ENCODE measurements at regions not wholly inside any gene's neighbourhood (a gene's known extent, or its start where the extent isn't known, plus 50 kb on each side); places are given as distances from the start of the nearest gene placed in this dataset.

- Histone ChIP-seq H3K4me3 (ENCODE audit: extremely low read depth in 1 of 4, insufficient read depth in 2 of 4, low read depth in 3 of 4, low read length in 4 of 4) (no peak overlapping the region), H4K91ac (replicated peaks; ENCODE audit: insufficient read length, low read length) (peak overlapping the region; percentile 75), H2BK120ac (replicated peaks; ENCODE audit: low read depth, low read length) (no peak overlapping the region), H3K79me1 (ENCODE audit: low read depth, low read length) (no peaks in the 10 kb centered on the region), H3K23me2 (ENCODE audit: low read depth, low read length) (no peaks in the 10 kb centered on the region), H3K14ac (ENCODE audit: insufficient read length) (no peak overlapping the region), H3K27ac (ENCODE audit: low read depth, low read length) (no peak overlapping the region), H2BK15ac (ENCODE audit: low read length) (no peak overlapping the region), H2BK5ac (ENCODE audit: low read depth, low read length) (peak overlapping the region; percentile 67; the same call in 1 of the 2 replicates), H3K56ac (replicated peaks; ENCODE audit: insufficient read length, low read depth, low read length) (no peak overlapping the region), H2BK20ac (ENCODE audit: low read length) (peak overlapping the region; percentile 96), H3K4ac (replicated peaks; ENCODE audit: insufficient read length, low read depth, low read length) (peak overlapping the region; percentile 18), H3K18ac (ENCODE audit: extremely low read depth, low read length) (0 out of 2 replicates have a peak overlapping the region, but pooled peaks have one; percentile 10), H3K36me3 (ENCODE audit: control insufficient read depth in 2 of 4, insufficient read depth in 4 of 4, low read length in 3 of 4) (no peaks in the 10 kb centered on the region; a peak in 2 of 8 replicates), H3K23ac (ENCODE audit: insufficient read length) (no peak overlapping the region), H4K5ac (ENCODE audit: insufficient read length, low read depth, low read length) (no peak overlapping the region), H2BK12ac (ENCODE audit: low read depth, low read length) (peak overlapping the region; percentile 72; the same call in 1 of the 2 replicates), H2AFZ (ENCODE audit: low read length) (no peak overlapping the region), H4K8ac (ENCODE audit: extremely low read depth, insufficient read depth, low read length) (no peak overlapping the region), H3K9me3 (ENCODE audit: insufficient read depth in 2 of 2, low read depth in 1 of 2, low read length in 1 of 2) (peaks cover 8 to 16% of the 10 kb centered on the region in 2 experiments; a peak in 3 of 4 replicates), H3K4me2 (ENCODE audit: insufficient read depth in 1 of 2, low read depth in 2 of 2, low read length in 2 of 2) (no peak overlapping the region), H2AK5ac (ENCODE audit: low read depth, low read length) (0 out of 2 replicates have a peak overlapping the region, but pooled peaks have one; percentile 59), H3K79me2 (ENCODE audit: control insufficient read depth in 1 of 2, insufficient read depth in 2 of 2, low read length in 2 of 2) (no peaks in the 10 kb centered on the region), H3K27me3 (replicated peaks in 1 of 4; ENCODE audit: control insufficient read depth in 3 of 4, extremely low read depth in 1 of 4, insufficient read depth in 3 of 4, low read length in 3 of 4) (no peaks in the 10 kb centered on the region), H3K9ac (replicated peaks in 1 of 4; ENCODE audit: extremely low read depth in 1 of 4, low read depth in 3 of 4, low read length in 3 of 4) (no peak overlapping the region), H3K4me1 (replicated peaks in 1 of 4; ENCODE audit: control insufficient read depth in 3 of 4, insufficient read depth in 4 of 4, low read length in 3 of 4) (peaks cover 0 to 3% (median 1%) of the 10 kb centered on the region in 4 experiments; a peak in 6 of 7 replicates), H4K20me1 (replicated peaks in 1 of 2; ENCODE audit: control insufficient read depth in 1 of 2, insufficient read depth in 2 of 2, low read length in 2 of 2) (no peaks in the 10 kb centered on the region)
- ChIA-PET CTCF (ENCODE audit: partially characterized antibody) (interaction anchor here (1.1 to 2.2 kb wide), 2 partner anchors 8 to 377 kb away, joined by 3 to 10 read pairs; no protein-coding TSS in a partner anchor), POLR2A (ENCODE audit: partially characterized antibody) (no interaction called here)
- no peak for DNase-seq (ENCODE audit: low read depth in 1 of 2, low spot score in 2 of 2)
- WGBS, 2 experiments (ENCODE audit: extremely low coverage in 1 of 2, insufficient coverage in 1 of 2, insufficient read length in 1 of 2, insufficient replicate concordance in 2 of 2, low coverage in 1 of 2, low lambda C conversion rate in 2 of 2, missing lambda C conversion rate in 1 of 2): 67% methylated on average over 4 of the region's 4 CpGs; no CpG with 5 or more reads in 1 of the 2 experiments
- TF ChIP-seq PHF8 (conservative IDR thresholded peaks at IDR 0.05; ENCODE audit: low read depth, low read length) (no peak), SIX5 (IDR thresholded peaks at IDR 0.05; ENCODE audit: low read depth, low read length) (no peak), HDAC2 (IDR thresholded peaks at IDR 0.05; ENCODE audit: borderline replicate concordance in 1 of 2, low read depth in 2 of 2, low read length in 2 of 2) (no peak), NANOG (IDR thresholded peaks at IDR 0.05; ENCODE audit: insufficient read depth, low read depth, low read length, poor library complexity, severe bottlenecking) (no peak)
- no peak for FAIRE-seq
Observed at GRCh38 chr3:66795365-66795764, 202.7 kb upstream of the KBTBD8 start.

All from H1 (cell line).